SK-N-SH treated with all-trans-retinoic acid at 6 μM for 48 hours (cell line): ENCODE measurements at regions not wholly inside any gene's neighbourhood (a gene's known extent, or its start where the extent isn't known, plus 50 kb on each side); places are given as distances from the start of the nearest gene placed in this dataset.

Experiments used
- CSRNP3 ChIP-seq: fragments of 250-450 bp; sonication (Bioruptor Pico); IDR thresholded peaks from 2 replicates; pipeline ENCODE4 v1.5.1; 2021; ENCODE audit warnings: mild to moderate bottlenecking, moderate library complexity
- GLIS3 ChIP-seq: fragments of 250-450 bp; sonication (Bioruptor Pico); IDR thresholded peaks from 2 replicates; pipeline ENCODE4 v1.5.0; 2020; ENCODE audit warnings: mild to moderate bottlenecking, moderate library complexity
- RARB ChIP-seq: fragments of 250-450 bp; sonication (Bioruptor Pico); IDR thresholded peaks from 2 replicates; pipeline ENCODE4 v1.8.0; 2021; ENCODE audit warnings: mild to moderate bottlenecking, moderate library complexity
- SNAI2 ChIP-seq: fragments of 250-450 bp; sonication (Bioruptor Pico); IDR thresholded peaks from 2 replicates; pipeline ENCODE4 v1.5.0; 2020; ENCODE audit warnings: mild to moderate bottlenecking, moderate library complexity
- TOX ChIP-seq: fragments of 250-450 bp; sonication (Bioruptor Pico); IDR thresholded peaks from 2 replicates; pipeline ENCODE4 v1.8.0; 2021; ENCODE audit warnings: mild to moderate bottlenecking, moderate library complexity, borderline replicate concordance
- ZFP3 ChIP-seq: fragments of 250-450 bp; sonication (Bioruptor Pico); IDR thresholded peaks from 2 replicates; pipeline ENCODE4 v1.5.0; 2020; ENCODE audit warnings: mild to moderate bottlenecking, moderate library complexity
- ZFP30 ChIP-seq: fragments of 450-650 bp; formaldehyde crosslinking; IDR thresholded peaks from 2 replicates; pipeline ENCODE4 v1.5.0; 2022; ENCODE audit warnings: mild to moderate bottlenecking, moderate library complexity
- TF ChIP-seq, protein P1 (sequence below): fragments of 250-450 bp; sonication (Bioruptor Pico); IDR thresholded peaks from 2 replicates; pipeline ENCODE4 v1.5.1; 2020; ENCODE audit warnings: low read depth, mild to moderate bottlenecking, moderate library complexity
- TF ChIP-seq, protein P2 (sequence below): fragments of 250-450 bp; sonication (Bioruptor Pico); IDR thresholded peaks from 2 replicates; pipeline ENCODE4 v1.8.0; 2020; ENCODE audit warnings: mild to moderate bottlenecking, moderate library complexity, borderline replicate concordance

DNA sequence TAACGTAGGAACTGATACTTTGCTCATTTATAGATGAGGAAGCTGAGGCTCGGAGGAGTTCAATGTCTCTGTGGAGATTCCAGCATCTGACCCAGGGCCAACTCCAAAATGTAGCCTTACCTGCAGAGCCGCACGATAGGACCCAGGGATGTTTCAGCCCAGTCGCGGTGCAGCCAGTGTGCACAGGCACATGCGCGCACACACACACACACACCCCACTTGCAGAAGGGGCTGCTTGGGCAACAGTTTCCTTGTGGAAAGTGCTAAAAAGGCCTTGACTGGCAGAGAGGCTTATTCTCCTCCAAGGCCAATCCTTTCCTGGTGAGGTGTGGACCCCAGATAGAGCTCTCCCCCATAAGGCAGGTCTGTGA is 101.7 kb downstream of the ZFP36L2 start:
- TF ChIP-seq TOX (CRISPR knock-in tag) (no peak), ZFP30 (CRISPR knock-in tag) (no peak), RARB (no peak), ZFP3 (no peak), GLIS3 (no peak), CSRNP3 (CRISPR knock-in tag) (no peak), SNAI2 (CRISPR knock-in tag) (no peak)
- TF ChIP-seq, protein P1, sequence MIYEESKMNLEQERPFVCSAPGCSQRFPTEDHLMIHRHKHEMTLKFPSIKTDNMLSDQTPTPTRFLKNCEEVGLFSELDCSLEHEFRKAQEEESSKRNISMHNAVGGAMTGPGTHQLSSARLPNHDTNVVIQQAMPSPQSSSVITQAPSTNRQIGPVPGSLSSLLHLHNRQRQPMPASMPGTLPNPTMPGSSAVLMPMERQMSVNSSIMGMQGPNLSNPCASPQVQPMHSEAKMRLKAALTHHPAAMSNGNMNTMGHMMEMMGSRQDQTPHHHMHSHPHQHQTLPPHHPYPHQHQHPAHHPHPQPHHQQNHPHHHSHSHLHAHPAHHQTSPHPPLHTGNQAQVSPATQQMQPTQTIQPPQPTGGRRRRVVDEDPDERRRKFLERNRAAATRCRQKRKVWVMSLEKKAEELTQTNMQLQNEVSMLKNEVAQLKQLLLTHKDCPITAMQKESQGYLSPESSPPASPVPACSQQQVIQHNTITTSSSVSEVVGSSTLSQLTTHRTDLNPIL, result no peak
- TF ChIP-seq, protein P2, sequence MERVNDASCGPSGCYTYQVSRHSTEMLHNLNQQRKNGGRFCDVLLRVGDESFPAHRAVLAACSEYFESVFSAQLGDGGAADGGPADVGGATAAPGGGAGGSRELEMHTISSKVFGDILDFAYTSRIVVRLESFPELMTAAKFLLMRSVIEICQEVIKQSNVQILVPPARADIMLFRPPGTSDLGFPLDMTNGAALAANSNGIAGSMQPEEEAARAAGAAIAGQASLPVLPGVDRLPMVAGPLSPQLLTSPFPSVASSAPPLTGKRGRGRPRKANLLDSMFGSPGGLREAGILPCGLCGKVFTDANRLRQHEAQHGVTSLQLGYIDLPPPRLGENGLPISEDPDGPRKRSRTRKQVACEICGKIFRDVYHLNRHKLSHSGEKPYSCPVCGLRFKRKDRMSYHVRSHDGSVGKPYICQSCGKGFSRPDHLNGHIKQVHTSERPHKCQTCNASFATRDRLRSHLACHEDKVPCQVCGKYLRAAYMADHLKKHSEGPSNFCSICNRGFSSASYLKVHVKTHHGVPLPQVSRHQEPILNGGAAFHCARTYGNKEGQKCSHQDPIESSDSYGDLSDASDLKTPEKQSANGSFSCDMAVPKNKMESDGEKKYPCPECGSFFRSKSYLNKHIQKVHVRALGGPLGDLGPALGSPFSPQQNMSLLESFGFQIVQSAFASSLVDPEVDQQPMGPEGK (CRISPR knock-in tag), result no peak
